Astrocyte of the spinal cord (primary cell): ENCODE measurements at regions not wholly inside any gene's neighbourhood (a gene's known extent, or its start where the extent isn't known, plus 50 kb on each side); places are given as distances from the start of the nearest gene placed in this dataset.

Experiments used
- DNase-seq: peaks from one replicate; pipeline ENCODE4 v3.0.0; 2011; ENCODE audit warnings: low read depth, low spot score
- H3K4me3 ChIP-seq: 2 replicates; pipeline ENCODE4 v1.5.1; 2011; ENCODE audit warnings: low read depth, mild to moderate bottlenecking, low read length, moderate library complexity
- CTCF ChIP-seq: IDR thresholded peaks from 2 replicates; pipeline ENCODE4 v1.5.1; 2012; ENCODE audit warnings: low read depth, mild to moderate bottlenecking, low read length, inconsistent platforms
- in situ Hi-C: cut with HindIII; loops from 2 replicates; pipeline ENCODE4 v1.10.0; 2017; ENCODE audit warnings: low sequenced_read_pairs

GRCh38 chr7:12157517-12157916 is 53.6 kb upstream of the TMEM106B start:
- in situ Hi-C loops, result no loop called here
- no peak overlapping the region for H3K4me3 ChIP-seq
- TF ChIP-seq CTCF, result no peak
- DNase-seq, result no peak

GRCh38 chr7:12158334-12159060 is 52.6 kb upstream of the TMEM106B start:
- no peak overlapping the region for H3K4me3 ChIP-seq
- DNase-seq, result no peak
- no peak for TF ChIP-seq CTCF
- in situ Hi-C loops, result no loop called here

GRCh38 chr7:12161146-12161545 is 49.9 kb upstream of the TMEM106B start:
- in situ Hi-C loops, result no loop called here
- H3K4me3 ChIP-seq, result no peak overlapping the region
- TF ChIP-seq CTCF, result no peak
- no peak for DNase-seq
